ENCODE measurements at regions not wholly inside any gene's neighbourhood (a gene's known extent, or its start where the extent isn't known, plus 50 kb on each side); places are given as distances from the start of the nearest gene placed in this dataset.

GRCh38 chr11:104464691-104465090, 300.7 kb upstream of the PDGFD start (continued):
- TF ChIP-seq, protein P1, sequence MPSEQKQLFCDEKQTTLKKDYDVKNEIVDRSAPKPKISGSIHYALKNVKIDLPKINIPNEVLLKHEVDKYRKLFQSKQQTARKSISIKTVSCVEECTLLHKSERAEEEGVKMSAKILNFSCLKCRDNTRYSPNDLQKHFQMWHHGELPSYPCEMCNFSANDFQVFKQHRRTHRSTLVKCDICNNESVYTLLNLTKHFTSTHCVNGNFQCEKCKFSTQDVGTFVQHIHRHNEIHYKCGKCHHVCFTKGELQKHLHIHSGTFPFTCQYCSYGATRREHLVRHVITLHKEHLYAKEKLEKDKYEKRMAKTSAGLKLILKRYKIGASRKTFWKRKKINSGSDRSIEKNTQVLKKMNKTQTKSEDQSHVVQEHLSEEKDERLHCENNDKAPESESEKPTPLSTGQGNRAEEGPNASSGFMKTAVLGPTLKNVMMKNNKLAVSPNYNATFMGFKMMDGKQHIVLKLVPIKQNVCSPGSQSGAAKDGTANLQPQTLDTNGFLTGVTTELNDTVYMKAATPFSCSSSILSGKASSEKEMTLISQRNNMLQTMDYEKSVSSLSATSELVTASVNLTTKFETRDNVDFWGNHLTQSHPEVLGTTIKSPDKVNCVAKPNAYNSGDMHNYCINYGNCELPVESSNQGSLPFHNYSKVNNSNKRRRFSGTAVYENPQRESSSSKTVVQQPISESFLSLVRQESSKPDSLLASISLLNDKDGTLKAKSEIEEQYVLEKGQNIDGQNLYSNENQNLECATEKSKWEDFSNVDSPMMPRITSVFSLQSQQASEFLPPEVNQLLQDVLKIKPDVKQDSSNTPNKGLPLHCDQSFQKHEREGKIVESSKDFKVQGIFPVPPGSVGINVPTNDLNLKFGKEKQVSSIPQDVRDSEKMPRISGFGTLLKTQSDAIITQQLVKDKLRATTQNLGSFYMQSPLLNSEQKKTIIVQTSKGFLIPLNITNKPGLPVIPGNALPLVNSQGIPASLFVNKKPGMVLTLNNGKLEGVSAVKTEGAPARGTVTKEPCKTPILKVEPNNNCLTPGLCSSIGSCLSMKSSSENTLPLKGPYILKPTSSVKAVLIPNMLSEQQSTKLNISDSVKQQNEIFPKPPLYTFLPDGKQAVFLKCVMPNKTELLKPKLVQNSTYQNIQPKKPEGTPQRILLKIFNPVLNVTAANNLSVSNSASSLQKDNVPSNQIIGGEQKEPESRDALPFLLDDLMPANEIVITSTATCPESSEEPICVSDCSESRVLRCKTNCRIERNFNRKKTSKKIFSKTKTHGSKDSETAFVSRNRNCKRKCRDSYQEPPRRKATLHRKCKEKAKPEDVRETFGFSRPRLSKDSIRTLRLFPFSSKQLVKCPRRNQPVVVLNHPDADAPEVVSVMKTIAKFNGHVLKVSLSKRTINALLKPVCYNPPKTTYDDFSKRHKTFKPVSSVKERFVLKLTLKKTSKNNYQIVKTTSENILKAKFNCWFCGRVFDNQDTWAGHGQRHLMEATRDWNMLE (tag by site-specific recombination; conservative IDR thresholded peaks at IDR 0.05; ENCODE audit: low read depth): no peak
- TF ChIP-seq ZNF600 (tag by site-specific recombination; IDR thresholded peaks at IDR 0.05) (no peak), ZFP69B (tag by site-specific recombination; IDR thresholded peaks at IDR 0.05) (no peak), BCL11A (tag by site-specific recombination; IDR thresholded peaks at IDR 0.05; ENCODE audit: low read depth) (no peak), YY1 (tag by site-specific recombination; IDR thresholded peaks at IDR 0.05) (no peak), ZNF391 (tag by site-specific recombination; IDR thresholded peaks at IDR 0.05; ENCODE audit: borderline replicate concordance, low read depth) (no peak), IKZF3 (tag by site-specific recombination; IDR thresholded peaks at IDR 0.05) (no peak), ZNF175 (tag by site-specific recombination; IDR thresholded peaks at IDR 0.05) (no peak), ZSCAN30 (tag by site-specific recombination; IDR thresholded peaks at IDR 0.05) (no peak), KLF10 (tag by site-specific recombination; IDR thresholded peaks at IDR 0.05) (no peak), ZNF629 (tag by site-specific recombination; IDR thresholded peaks at IDR 0.05) (no peak)
- TF ChIP-seq, protein P2, sequence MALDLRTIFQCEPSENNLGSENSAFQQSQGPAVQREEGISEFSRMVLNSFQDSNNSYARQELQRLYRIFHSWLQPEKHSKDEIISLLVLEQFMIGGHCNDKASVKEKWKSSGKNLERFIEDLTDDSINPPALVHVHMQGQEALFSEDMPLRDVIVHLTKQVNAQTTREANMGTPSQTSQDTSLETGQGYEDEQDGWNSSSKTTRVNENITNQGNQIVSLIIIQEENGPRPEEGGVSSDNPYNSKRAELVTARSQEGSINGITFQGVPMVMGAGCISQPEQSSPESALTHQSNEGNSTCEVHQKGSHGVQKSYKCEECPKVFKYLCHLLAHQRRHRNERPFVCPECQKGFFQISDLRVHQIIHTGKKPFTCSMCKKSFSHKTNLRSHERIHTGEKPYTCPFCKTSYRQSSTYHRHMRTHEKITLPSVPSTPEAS (tag by site-specific recombination; IDR thresholded peaks at IDR 0.05): no peak
- TF ChIP-seq, protein P3, sequence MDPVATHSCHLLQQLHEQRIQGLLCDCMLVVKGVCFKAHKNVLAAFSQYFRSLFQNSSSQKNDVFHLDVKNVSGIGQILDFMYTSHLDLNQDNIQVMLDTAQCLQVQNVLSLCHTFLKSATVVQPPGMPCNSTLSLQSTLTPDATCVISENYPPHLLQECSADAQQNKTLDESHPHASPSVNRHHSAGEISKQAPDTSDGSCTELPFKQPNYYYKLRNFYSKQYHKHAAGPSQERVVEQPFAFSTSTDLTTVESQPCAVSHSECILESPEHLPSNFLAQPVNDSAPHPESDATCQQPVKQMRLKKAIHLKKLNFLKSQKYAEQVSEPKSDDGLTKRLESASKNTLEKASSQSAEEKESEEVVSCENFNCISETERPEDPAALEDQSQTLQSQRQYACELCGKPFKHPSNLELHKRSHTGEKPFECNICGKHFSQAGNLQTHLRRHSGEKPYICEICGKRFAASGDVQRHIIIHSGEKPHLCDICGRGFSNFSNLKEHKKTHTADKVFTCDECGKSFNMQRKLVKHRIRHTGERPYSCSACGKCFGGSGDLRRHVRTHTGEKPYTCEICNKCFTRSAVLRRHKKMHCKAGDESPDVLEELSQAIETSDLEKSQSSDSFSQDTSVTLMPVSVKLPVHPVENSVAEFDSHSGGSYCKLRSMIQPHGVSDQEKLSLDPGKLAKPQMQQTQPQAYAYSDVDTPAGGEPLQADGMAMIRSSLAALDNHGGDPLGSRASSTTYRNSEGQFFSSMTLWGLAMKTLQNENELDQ (tag by site-specific recombination; IDR thresholded peaks at IDR 0.05; ENCODE audit: low read depth): no peak
- TF ChIP-seq, protein P4, sequence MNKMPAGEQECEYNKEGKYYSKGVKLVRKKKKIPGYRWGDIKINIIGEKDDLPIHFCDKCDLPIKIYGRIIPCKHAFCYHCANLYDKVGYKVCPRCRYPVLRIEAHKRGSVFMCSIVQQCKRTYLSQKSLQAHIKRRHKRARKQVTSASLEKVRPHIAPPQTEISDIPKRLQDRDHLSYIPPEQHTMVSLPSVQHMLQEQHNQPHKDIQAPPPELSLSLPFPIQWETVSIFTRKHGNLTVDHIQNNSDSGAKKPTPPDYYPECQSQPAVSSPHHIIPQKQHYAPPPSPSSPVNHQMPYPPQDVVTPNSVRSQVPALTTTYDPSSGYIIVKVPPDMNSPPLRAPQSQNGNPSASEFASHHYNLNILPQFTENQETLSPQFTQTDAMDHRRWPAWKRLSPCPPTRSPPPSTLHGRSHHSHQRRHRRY (tag by site-specific recombination; IDR thresholded peaks at IDR 0.05): no peak
- TF ChIP-seq, protein P5, sequence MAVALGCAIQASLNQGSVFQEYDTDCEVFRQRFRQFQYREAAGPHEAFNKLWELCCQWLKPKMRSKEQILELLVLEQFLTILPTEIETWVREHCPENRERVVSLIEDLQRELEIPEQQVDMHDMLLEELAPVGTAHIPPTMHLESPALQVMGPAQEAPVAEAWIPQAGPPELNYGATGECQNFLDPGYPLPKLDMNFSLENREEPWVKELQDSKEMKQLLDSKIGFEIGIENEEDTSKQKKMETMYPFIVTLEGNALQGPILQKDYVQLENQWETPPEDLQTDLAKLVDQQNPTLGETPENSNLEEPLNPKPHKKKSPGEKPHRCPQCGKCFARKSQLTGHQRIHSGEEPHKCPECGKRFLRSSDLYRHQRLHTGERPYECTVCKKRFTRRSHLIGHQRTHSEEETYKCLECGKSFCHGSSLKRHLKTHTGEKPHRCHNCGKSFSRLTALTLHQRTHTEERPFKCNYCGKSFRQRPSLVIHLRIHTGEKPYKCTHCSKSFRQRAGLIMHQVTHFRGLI (tag by site-specific recombination; IDR thresholded peaks at IDR 0.05): no peak
- TF ChIP-seq, protein P6, sequence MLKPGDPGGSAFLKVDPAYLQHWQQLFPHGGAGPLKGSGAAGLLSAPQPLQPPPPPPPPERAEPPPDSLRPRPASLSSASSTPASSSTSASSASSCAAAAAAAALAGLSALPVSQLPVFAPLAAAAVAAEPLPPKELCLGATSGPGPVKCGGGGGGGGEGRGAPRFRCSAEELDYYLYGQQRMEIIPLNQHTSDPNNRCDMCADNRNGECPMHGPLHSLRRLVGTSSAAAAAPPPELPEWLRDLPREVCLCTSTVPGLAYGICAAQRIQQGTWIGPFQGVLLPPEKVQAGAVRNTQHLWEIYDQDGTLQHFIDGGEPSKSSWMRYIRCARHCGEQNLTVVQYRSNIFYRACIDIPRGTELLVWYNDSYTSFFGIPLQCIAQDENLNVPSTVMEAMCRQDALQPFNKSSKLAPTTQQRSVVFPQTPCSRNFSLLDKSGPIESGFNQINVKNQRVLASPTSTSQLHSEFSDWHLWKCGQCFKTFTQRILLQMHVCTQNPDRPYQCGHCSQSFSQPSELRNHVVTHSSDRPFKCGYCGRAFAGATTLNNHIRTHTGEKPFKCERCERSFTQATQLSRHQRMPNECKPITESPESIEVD (tag by site-specific recombination; IDR thresholded peaks at IDR 0.05): no peak
- TF ChIP-seq, protein P7, sequence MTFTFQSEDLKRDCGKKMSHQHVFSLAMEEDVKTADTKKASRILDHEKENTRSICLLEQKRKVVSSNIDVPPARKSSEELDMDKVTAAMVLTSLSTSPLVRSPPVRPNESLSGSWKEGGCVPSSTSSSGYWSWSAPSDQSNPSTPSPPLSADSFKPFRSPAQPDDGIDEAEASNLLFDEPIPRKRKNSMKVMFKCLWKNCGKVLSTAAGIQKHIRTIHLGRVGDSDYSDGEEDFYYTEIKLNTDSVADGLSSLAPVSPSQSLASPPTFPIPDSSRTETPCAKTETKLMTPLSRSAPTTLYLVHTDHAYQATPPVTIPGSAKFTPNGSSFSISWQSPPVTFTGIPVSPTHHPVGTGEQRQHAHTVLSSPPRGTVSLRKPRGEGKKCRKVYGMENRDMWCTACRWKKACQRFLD (tag by site-specific recombination; IDR thresholded peaks at IDR 0.05): no peak

All from HEK293 (cell line).